ENCODE measurements at regions not wholly inside any gene's neighbourhood (a gene's known extent, or its start where the extent isn't known, plus 50 kb on each side); places are given as distances from the start of the nearest gene placed in this dataset.

GRCh38 chr6:140105857-140106256, 731.4 kb upstream of the CITED2 start (continued):
- TF ChIP-seq MGA (IDR thresholded peaks at IDR 0.05) (0 out of 2 replicates have a peak, but pooled peaks have one; percentile 30), ZNF76 (CRISPR knock-in tag; IDR thresholded peaks at IDR 0.05; ENCODE audit: borderline replicate concordance) (no peak), MAZ (CRISPR knock-in tag; conservative IDR thresholded peaks at IDR 0.05 in 1 of 2, IDR thresholded peaks at IDR 0.05 in 1 of 2) (peak in 1 of 2 experiments; percentile 29; a peak in 1 of 4 replicates), MNT (conservative IDR thresholded peaks at IDR 0.05) (0 out of 4 replicates have a peak, but pooled peaks of 1 of the 2 experiments have one; percentile 12), SMC3 (conservative IDR thresholded peaks at IDR 0.05; ENCODE audit: insufficient read depth, low read depth, low read length) (0 out of 2 replicates have a peak, but pooled peaks have one; percentile 16), ELF1 (tag; IDR thresholded peaks at IDR 0.05) (no peak)
- TF ChIP-seq, protein P1, sequence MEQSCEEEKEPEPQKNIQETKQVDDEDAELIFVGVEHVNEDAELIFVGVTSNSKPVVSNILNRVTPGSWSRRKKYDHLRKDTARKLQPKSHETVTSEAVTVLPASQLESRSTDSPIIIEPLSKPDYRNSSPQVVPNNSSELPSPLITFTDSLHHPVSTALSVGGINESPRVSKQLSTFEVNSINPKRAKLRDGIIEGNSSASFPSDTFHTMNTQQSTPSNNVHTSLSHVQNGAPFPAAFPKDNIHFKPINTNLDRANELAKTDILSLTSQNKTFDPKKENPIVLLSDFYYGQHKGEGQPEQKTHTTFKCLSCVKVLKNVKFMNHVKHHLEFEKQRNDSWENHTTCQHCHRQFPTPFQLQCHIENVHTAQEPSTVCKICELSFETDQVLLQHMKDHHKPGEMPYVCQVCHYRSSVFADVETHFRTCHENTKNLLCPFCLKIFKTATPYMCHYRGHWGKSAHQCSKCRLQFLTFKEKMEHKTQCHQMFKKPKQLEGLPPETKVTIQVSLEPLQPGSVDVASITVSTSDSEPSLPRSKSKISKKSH (CRISPR knock-in tag; IDR thresholded peaks at IDR 0.05) = no peak
- TF ChIP-seq, protein P2, sequence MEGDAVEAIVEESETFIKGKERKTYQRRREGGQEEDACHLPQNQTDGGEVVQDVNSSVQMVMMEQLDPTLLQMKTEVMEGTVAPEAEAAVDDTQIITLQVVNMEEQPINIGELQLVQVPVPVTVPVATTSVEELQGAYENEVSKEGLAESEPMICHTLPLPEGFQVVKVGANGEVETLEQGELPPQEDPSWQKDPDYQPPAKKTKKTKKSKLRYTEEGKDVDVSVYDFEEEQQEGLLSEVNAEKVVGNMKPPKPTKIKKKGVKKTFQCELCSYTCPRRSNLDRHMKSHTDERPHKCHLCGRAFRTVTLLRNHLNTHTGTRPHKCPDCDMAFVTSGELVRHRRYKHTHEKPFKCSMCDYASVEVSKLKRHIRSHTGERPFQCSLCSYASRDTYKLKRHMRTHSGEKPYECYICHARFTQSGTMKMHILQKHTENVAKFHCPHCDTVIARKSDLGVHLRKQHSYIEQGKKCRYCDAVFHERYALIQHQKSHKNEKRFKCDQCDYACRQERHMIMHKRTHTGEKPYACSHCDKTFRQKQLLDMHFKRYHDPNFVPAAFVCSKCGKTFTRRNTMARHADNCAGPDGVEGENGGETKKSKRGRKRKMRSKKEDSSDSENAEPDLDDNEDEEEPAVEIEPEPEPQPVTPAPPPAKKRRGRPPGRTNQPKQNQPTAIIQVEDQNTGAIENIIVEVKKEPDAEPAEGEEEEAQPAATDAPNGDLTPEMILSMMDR (IDR thresholded peaks at IDR 0.05 in 2 of 3, conservative IDR thresholded peaks at IDR 0.05 in 1 of 3; ENCODE audit: insufficient read depth in 2 of 3, low read depth in 1 of 3, low read length in 3 of 3) = peak; percentile 63 to 89 (median 72)
- TF ChIP-seq, protein P3, sequence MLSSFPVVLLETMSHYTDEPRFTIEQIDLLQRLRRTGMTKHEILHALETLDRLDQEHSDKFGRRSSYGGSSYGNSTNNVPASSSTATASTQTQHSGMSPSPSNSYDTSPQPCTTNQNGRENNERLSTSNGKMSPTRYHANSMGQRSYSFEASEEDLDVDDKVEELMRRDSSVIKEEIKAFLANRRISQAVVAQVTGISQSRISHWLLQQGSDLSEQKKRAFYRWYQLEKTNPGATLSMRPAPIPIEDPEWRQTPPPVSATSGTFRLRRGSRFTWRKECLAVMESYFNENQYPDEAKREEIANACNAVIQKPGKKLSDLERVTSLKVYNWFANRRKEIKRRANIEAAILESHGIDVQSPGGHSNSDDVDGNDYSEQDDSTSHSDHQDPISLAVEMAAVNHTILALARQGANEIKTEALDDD (IDR thresholded peaks at IDR 0.05) = 0 out of 2 replicates have a peak, but pooled peaks have one; percentile 39

All from K562 (cell line).